DND-41 (cell line): ENCODE measurements at regions not wholly inside any gene's neighbourhood (a gene's known extent, or its start where the extent isn't known, plus 50 kb on each side); places are given as distances from the start of the nearest gene placed in this dataset.

Experiments
- ATAC-seq: fragments of 200-7000 bp; cut with Tn5 transposase; 3 replicates; pipeline ENCODE4 v1.9.1; 2021; ENCODE audit warnings: low read depth; ENCODE audit not compliant: insufficient read depth
- DNase-seq: peaks from one replicate; pipeline ENCODE4 v3.0.0-alpha.2; 2020
- H2AFZ ChIP-seq: 2 replicates; pipeline ENCODE4 v1.6.0; 2012; ENCODE audit warnings: low read depth, low read length
- H3K27ac ChIP-seq: 2 replicates; pipeline ENCODE4 v1.5.1; 2012; ENCODE audit warnings: low read length, inconsistent platforms
- H3K27me3 ChIP-seq: fragments of 200-600 bp; sonication (generic); 2 replicates; pipeline ENCODE4 v1.6.0; 2012; ENCODE audit warnings: low read length, mild to moderate bottlenecking, inconsistent platforms; ENCODE audit not compliant: insufficient read depth, poor library complexity
- H3K36me3 ChIP-seq: 2 replicates; pipeline ENCODE4 v1.5.1; 2012; ENCODE audit warnings: low read length, inconsistent platforms; ENCODE audit not compliant: insufficient read depth
- H3K4me1 ChIP-seq: 2 replicates; pipeline ENCODE4 v1.5.1; 2012; ENCODE audit warnings: mild to moderate bottlenecking, low read length; ENCODE audit not compliant: insufficient read depth
- H3K4me2 ChIP-seq: 2 replicates; pipeline ENCODE4 v1.6.0; 2012; ENCODE audit warnings: mild to moderate bottlenecking, moderate library complexity, low read length, inconsistent platforms; ENCODE audit not compliant: insufficient read depth
- H3K4me3 ChIP-seq, 2 experiments: fragments of 200-600 bp in 1 of 2; shearing (Covaris generic) in 1 of 2; 2 replicates each; pipeline ENCODE4 v1.5.1; 2012 to 2016; ENCODE audit warnings: inconsistent platforms in 2 of 2, low read length in 2 of 2, mild to moderate bottlenecking in 2 of 2, low read depth in 1 of 2, moderate library complexity in 1 of 2
- H3K79me2 ChIP-seq: 2 replicates; pipeline ENCODE4 v1.6.0; 2012; ENCODE audit warnings: low read length, inconsistent platforms; ENCODE audit not compliant: insufficient read depth
- H3K9ac ChIP-seq: 2 replicates; pipeline ENCODE4 v1.6.0; 2012; ENCODE audit warnings: low read depth, mild to moderate bottlenecking, inconsistent platforms, low read length, moderate library complexity
- H3K9me3 ChIP-seq: 2 replicates; pipeline ENCODE4 v1.5.1; 2012; ENCODE audit warnings: low read length, moderate library complexity, mild to moderate bottlenecking, inconsistent platforms; ENCODE audit not compliant: insufficient read depth, severe bottlenecking
- H4K20me1 ChIP-seq: 2 replicates; pipeline ENCODE4 v1.6.0; 2012; ENCODE audit warnings: low read length; ENCODE audit not compliant: insufficient read depth
- EZH2 ChIP-seq: IDR thresholded peaks from 3 replicates; pipeline ENCODE4 v1.6.1; 2012; ENCODE audit warnings: borderline replicate concordance, low read depth, mild to moderate bottlenecking, moderate library complexity, low read length, inconsistent platforms; ENCODE audit not compliant: severe bottlenecking
- TF ChIP-seq, protein P1 (sequence below): IDR thresholded peaks from 2 replicates; pipeline ENCODE4 v1.5.1; 2012; ENCODE audit warnings: borderline replicate concordance, low read length, moderate library complexity, mild to moderate bottlenecking; ENCODE audit not compliant: poor library complexity, severe bottlenecking; ENCODE audit errors: extremely low read depth

DNA sequence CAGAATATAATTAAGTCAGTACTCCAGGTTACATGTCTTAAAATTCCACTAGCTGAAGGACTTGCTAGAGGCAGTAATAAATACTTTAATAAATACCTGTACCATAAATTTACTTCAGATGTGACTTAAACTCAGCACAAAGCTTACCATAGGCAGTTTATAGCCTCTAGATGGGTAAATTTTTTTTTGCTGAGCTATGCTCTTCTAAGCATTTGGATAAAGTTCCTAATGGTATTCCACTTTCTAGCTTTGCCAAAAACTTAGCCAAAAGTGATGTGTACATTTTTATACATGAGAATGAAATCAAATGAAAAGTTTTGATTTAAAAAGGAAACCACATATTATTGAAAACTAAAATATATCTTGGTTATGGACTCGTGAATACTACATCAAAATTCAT, 63.7 kb upstream of the DHX40 start:
- Histone ChIP-seq H3K79me2 (no peaks in the 10 kb centered on the region), H3K4me1 (no peaks in the 10 kb centered on the region), H3K27me3 (no peaks in the 10 kb centered on the region), H3K4me3 (no peak overlapping the region), H3K4me2 (no peak overlapping the region), H3K27ac (no peak overlapping the region), H3K36me3 (no peaks in the 10 kb centered on the region), H2AFZ (no peak overlapping the region), H3K9ac (no peak overlapping the region), H4K20me1 (no peaks in the 10 kb centered on the region), H3K9me3 (no peaks in the 10 kb centered on the region)
- no peak for TF ChIP-seq EZH2
- TF ChIP-seq, protein P1, sequence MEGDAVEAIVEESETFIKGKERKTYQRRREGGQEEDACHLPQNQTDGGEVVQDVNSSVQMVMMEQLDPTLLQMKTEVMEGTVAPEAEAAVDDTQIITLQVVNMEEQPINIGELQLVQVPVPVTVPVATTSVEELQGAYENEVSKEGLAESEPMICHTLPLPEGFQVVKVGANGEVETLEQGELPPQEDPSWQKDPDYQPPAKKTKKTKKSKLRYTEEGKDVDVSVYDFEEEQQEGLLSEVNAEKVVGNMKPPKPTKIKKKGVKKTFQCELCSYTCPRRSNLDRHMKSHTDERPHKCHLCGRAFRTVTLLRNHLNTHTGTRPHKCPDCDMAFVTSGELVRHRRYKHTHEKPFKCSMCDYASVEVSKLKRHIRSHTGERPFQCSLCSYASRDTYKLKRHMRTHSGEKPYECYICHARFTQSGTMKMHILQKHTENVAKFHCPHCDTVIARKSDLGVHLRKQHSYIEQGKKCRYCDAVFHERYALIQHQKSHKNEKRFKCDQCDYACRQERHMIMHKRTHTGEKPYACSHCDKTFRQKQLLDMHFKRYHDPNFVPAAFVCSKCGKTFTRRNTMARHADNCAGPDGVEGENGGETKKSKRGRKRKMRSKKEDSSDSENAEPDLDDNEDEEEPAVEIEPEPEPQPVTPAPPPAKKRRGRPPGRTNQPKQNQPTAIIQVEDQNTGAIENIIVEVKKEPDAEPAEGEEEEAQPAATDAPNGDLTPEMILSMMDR = no peak
- ATAC-seq = no peak
- no peak for DNase-seq

DNA sequence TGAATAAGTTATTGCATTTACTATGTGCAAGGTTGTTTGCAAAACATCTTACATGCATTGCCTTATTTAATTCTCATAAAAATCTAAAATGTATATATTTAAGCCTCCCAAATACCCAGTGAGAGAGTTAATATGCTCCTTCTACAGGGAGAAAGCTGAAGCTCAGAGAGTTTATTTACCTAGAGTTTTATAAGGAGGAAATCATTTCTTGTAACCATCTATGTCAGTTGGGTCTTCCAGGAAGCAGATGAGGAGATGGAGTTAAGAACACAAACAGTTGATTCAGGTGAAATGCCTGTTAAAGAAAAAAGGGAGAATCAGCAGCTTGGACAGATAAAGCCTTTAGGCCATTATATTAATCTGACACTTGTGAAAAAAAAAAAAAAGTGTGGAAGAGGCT, 62.6 kb upstream of the DHX40 start:
- Histone ChIP-seq H3K9ac (no peak overlapping the region), H3K4me2 (no peak overlapping the region), H3K9me3 (no peaks in the 10 kb centered on the region), H2AFZ (no peak overlapping the region), H3K4me1 (no peaks in the 10 kb centered on the region), H3K79me2 (no peaks in the 10 kb centered on the region), H3K27me3 (no peaks in the 10 kb centered on the region), H3K36me3 (no peaks in the 10 kb centered on the region), H3K4me3 (no peak overlapping the region), H3K27ac (no peak overlapping the region), H4K20me1 (no peaks in the 10 kb centered on the region)
- DNase-seq = no peak
- no peak for TF ChIP-seq EZH2
- TF ChIP-seq, protein P1 = no peak
- ATAC-seq = no peak

DNA sequence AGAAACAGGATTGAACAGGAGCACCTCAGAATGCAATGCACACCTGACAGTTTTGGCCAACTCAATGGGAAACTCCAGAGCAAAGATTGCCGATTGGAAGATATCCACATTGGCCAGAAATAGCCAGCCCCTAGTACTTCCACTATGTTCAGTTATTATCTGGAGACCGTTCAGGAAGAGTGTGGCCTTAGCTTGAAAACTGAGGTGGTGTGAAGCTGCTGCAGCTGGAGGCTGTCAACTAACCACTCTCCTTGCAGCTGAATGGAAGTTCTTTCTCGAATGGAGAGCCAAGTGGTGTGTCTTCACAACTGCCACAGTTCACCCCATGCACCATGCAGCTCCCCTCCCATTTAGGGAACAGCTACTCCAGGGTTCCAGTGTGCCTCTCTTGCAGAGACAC, 61.9 kb upstream of the DHX40 start:
- H3K4me1 ChIP-seq = no peaks in the 10 kb centered on the region
- H3K36me3 ChIP-seq = no peaks in the 10 kb centered on the region
- H3K9me3 ChIP-seq = no peaks in the 10 kb centered on the region
- TF ChIP-seq EZH2 = no peak
- TF ChIP-seq, protein P1 = no peak
- no peaks in the 10 kb centered on the region for H3K27me3 ChIP-seq
- DNase-seq (no peak), ATAC-seq (no peak)
- no peak overlapping the region for H3K27ac ChIP-seq
- no peak overlapping the region for H3K9ac ChIP-seq
- H3K4me2 ChIP-seq = no peak overlapping the region
- H4K20me1 ChIP-seq = no peaks in the 10 kb centered on the region
- no peak overlapping the region for H3K4me3 ChIP-seq
- no peak overlapping the region for H2AFZ ChIP-seq
- no peaks in the 10 kb centered on the region for H3K79me2 ChIP-seq

DNA sequence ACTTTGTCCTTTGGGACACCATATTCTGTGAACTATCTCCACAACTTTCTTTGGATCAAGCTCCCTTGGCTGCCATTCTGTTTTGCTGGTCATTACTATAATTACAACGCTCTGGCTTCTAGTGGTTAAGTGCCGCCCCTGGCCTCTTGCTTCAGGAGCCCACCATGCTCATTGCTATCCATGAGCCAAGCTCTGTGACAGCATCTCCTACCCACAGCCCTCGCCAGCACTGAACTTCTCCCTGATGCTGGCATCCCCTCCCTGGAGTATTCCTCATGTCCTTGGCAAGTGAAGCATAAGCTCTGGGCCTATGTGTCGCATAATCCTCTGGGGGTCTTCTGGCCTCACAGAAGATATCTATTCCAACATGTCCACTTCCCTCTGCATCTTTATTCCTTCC, 60.6 kb upstream of the DHX40 start:
- no peaks in the 10 kb centered on the region for H3K27me3 ChIP-seq
- no peaks in the 10 kb centered on the region for H3K9me3 ChIP-seq
- no peak for TF ChIP-seq EZH2
- TF ChIP-seq, protein P1 = no peak
- no peaks in the 10 kb centered on the region for H4K20me1 ChIP-seq
- no peak overlapping the region for H3K27ac ChIP-seq
- no peaks in the 10 kb centered on the region for H3K4me1 ChIP-seq
- no peak overlapping the region for H3K4me3 ChIP-seq
- no peak overlapping the region for H2AFZ ChIP-seq
- no peak for ATAC-seq
- no peak for DNase-seq
- H3K36me3 ChIP-seq = no peaks in the 10 kb centered on the region
- H3K9ac ChIP-seq = no peak overlapping the region
- no peak overlapping the region for H3K4me2 ChIP-seq
- no peaks in the 10 kb centered on the region for H3K79me2 ChIP-seq
